HG03558 (cell line): ENCODE measurements at regions not wholly inside any gene's neighbourhood (a gene's known extent, or its start where the extent isn't known, plus 50 kb on each side); places are given as distances from the start of the nearest gene placed in this dataset.

Experiments
- ATAC-seq: cut with Tn5 transposase; IDR thresholded peaks from one replicate; pipeline ENCODE4 v1.9.1; 2021; ENCODE audit warnings: moderate number of reproducible peaks; ENCODE audit not compliant: unreplicated experiment; ENCODE audit errors: extremely low read depth

DNA sequence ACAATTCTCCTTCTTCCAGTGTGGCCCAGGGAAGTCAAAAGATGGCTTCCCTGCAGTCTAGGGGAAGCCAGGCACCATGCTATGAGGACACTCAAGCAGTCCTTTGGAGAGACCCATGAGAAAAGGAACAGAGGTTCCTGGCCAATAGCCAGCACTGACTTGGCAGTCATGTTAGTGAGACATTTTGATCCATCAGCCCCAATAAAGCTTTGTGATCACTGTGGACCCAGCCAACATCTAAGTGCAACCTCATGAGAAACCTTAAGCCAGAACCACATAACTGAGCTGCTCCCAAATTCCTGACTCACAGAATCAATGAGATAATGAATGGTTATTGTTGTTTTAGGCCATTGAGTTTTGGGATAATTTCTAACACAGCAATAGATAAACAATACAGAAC lies 51.0 kb upstream of the NAP1L1 start:
- no peak for ATAC-seq
